B cell (primary cell): ENCODE measurements at regions not wholly inside any gene's neighbourhood (a gene's known extent, or its start where the extent isn't known, plus 50 kb on each side); places are given as distances from the start of the nearest gene placed in this dataset.

Experiments
- ATAC-seq: fragments of 200-7000 bp; cut with Tn5 transposase; one replicate; pipeline ENCODE4 v1.10.0; 2021; ENCODE audit warnings: low read depth, mild to moderate bottlenecking, moderate number of reproducible peaks, moderate library complexity
- CTCF ChIA-PET: fragments of 350-600 bp; sonication (Branson Sonifier 250); formaldehyde crosslinking; loops from one replicate; lab custom pipeline; 2021; ENCODE audit warnings: antibody characterized with exemption, inconsistent platforms; lab: Charles Lee
- POLR2A ChIA-PET: fragments of 350-600 bp; sonication (Branson Sonifier 250); formaldehyde crosslinking; loops from one replicate; lab custom pipeline; 2021; ENCODE audit warnings: antibody characterized with exemption; lab: Charles Lee
- DNase-seq: peaks from one replicate; pipeline ENCODE4 v3.0.0; 2013
- H2AFZ ChIP-seq: 2 replicates; pipeline ENCODE4 v1.6.1; 2012; ENCODE audit warnings: mild to moderate bottlenecking, low read depth, low read length; ENCODE audit not compliant: insufficient read depth, poor library complexity, severe bottlenecking
- H3K27ac ChIP-seq, 2 donors: 1 replicate in 1 of 2; 2 replicates in 1 of 2; pipeline ENCODE4 v1.5.1; 2012 to 2013; ENCODE audit warnings: low read length in 2 of 2, mild to moderate bottlenecking in 2 of 2, moderate library complexity in 1 of 2
- H3K27me3 ChIP-seq, 4 experiments: fragments of 200-600 bp in 1 of 4; sonication (generic) in 1 of 4; replicated peaks in 1 of 4; 1 replicate in 2 of 4; 2 replicates in 2 of 4; pipeline versions ENCODE4 v1.6.1 to v1.7.0; 2013 to 2016; ENCODE audit warnings: low read length in 3 of 4, mild to moderate bottlenecking in 2 of 4, mixed read lengths in 1 of 4, moderate library complexity in 1 of 4; ENCODE audit not compliant: insufficient read depth in 4 of 4, control insufficient read depth in 3 of 4; ENCODE audit errors: control extremely low read depth in 1 of 4
- H3K36me3 ChIP-seq, 2 experiments: replicated peaks in 1 of 2; 1 replicate in 1 of 2; 2 replicates in 1 of 2; pipeline versions ENCODE4 v1.6.1 to v1.7.1; 2013; ENCODE audit warnings: low read length in 1 of 2; ENCODE audit not compliant: insufficient read depth in 2 of 2, control insufficient read depth in 1 of 2; ENCODE audit errors: control extremely low read depth in 1 of 2, extremely low read depth in 1 of 2
- H3K4me1 ChIP-seq, 2 donors: fragments of 200-600 bp in 1 of 2; sonication (generic) in 1 of 2; 1 replicate in 1 of 2; 2 replicates in 1 of 2; pipeline versions ENCODE4 v1.5.1 to v1.6.1; 2013 to 2017; ENCODE audit warnings: low read length in 2 of 2; ENCODE audit not compliant: control insufficient read depth in 2 of 2, insufficient read depth in 2 of 2
- H3K4me2 ChIP-seq: replicated peaks from 2 replicates; pipeline ENCODE3; 2012; ENCODE audit warnings: mild to moderate bottlenecking, low read depth, low read length; ENCODE audit not compliant: poor library complexity, severe bottlenecking
- H3K4me3 ChIP-seq, 5 experiments: fragments of 200-600 bp in 1 of 5; sonication (generic) in 1 of 5; 1 replicate in 3 of 5; 2 replicates in 2 of 5; pipeline versions ENCODE4 v1.5.1 to v1.7.0; 2011 to 2016; ENCODE audit warnings: low read length in 4 of 5, mild to moderate bottlenecking in 4 of 5, low read depth in 2 of 5, control low read depth in 1 of 5, moderate library complexity in 1 of 5; ENCODE audit not compliant: insufficient read depth in 1 of 5; ENCODE audit errors: control extremely low read depth in 1 of 5, extremely low read depth in 1 of 5
- H3K79me2 ChIP-seq: fragments of 200-600 bp; sonication (generic); one replicate; pipeline ENCODE4 v1.6.0; 2016; ENCODE audit warnings: low read length; ENCODE audit not compliant: control insufficient read depth, insufficient read depth
- H3K9ac ChIP-seq: fragments of 200-600 bp; sonication (generic); 2 replicates; pipeline ENCODE4 v1.6.1; 2017; ENCODE audit warnings: mild to moderate bottlenecking, low read length, moderate library complexity
- H3K9me3 ChIP-seq, 3 donors: one replicate each; pipeline versions ENCODE4 v1.6.1 to v1.7.1; 2013; ENCODE audit warnings: low read length in 2 of 3; ENCODE audit not compliant: control insufficient read depth in 2 of 3, insufficient read depth in 1 of 3; ENCODE audit errors: control extremely low read depth in 1 of 3
- H4K20me1 ChIP-seq: 2 replicates; pipeline ENCODE4 v1.6.0; 2012; ENCODE audit warnings: mild to moderate bottlenecking, low read length; ENCODE audit not compliant: insufficient read depth, control insufficient read depth, poor library complexity, severe bottlenecking
- H3K27ac Mint-ChIP-seq: one replicate; pipeline ENCODE4 v1.8.0; 2021; ENCODE audit warnings: mixed read lengths
- H3K27me3 Mint-ChIP-seq: one replicate; pipeline ENCODE4 v1.8.0; 2021; ENCODE audit warnings: mixed read lengths
- H3K4me1 Mint-ChIP-seq: one replicate; pipeline ENCODE4 v1.8.0; 2021; ENCODE audit warnings: mixed read lengths
- H3K4me3 Mint-ChIP-seq: one replicate; pipeline ENCODE4 v1.8.0; 2021; ENCODE audit warnings: mixed read lengths
- H3K9me3 Mint-ChIP-seq: one replicate; pipeline ENCODE4 v1.8.0; 2022; ENCODE audit warnings: mixed read lengths; ENCODE audit not compliant: insufficient read depth
- CTCF ChIP-seq: fragments of 200-600 bp; IDR thresholded peaks from one replicate; pipeline ENCODE4 v1.8.0; 2022; ENCODE audit warnings: antibody characterized with exemption, mild to moderate bottlenecking
- EZH2 ChIP-seq: IDR thresholded peaks from 2 replicates; pipeline ENCODE4 v1.6.1; 2012; ENCODE audit warnings: borderline replicate concordance, low read depth, mild to moderate bottlenecking, moderate library complexity, low read length; ENCODE audit not compliant: insufficient read depth, poor library complexity, severe bottlenecking
- WGBS: methylation state at CpG from one replicate; pipeline ENCODE4 v1.1.5; 2013; ENCODE audit warnings: missing lambda C conversion rate; ENCODE audit not compliant: insufficient coverage; 5-methylcytosine and 5-hydroxymethylcytosine counted together
- intact Hi-C: fragments of 100-400 bp; cut with micrococcal nuclease; formaldehyde crosslinking; loops from one replicate; pipeline ENCODE4 v1.10.0; 2022

DNA sequence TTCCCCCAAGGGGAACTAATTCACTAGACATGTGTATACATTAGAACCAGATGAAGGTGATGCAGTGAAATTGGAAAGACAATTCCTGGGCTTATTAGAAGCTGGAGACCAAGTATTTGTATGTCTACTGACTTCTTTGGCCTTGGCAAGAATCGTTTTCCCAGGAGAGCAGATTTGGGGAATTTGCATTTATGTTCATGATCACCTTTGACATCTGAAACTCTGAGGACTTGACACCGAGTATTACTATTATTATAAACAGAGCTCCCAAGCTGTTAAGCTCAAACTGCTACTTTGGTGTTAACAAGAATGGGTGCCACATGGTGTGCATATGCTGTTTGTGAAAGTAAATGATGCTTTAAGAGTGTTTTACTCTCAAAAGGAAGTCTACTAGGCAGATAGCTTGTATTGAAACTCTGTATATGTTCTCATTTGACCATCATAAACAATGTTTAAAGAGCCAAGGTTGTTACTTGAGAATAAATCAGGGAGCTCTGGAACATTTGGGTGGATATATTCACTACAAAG lies 519.8 kb upstream of the GOLIM4 start:
- Histone ChIP-seq H3K27ac (no peak overlapping the region), H3K4me1 (no peaks in the 10 kb centered on the region), H3K4me3 (no peak overlapping the region), H3K36me3 (no peaks in the 10 kb centered on the region), H3K4me2 (no peak overlapping the region), H3K9me3 (no peaks in the 10 kb centered on the region), H3K79me2 (no peaks in the 10 kb centered on the region), H4K20me1 (no peaks in the 10 kb centered on the region), H3K27me3 (no peaks in the 10 kb centered on the region), H3K9ac (no peak overlapping the region), H2AFZ (no peak overlapping the region)
- Mint-ChIP-seq H3K4me1 (no peaks in the 10 kb centered on the region), H3K9me3 (no peaks in the 10 kb centered on the region), H3K27ac (no peak overlapping the region), H3K4me3 (no peak overlapping the region), H3K27me3 (peaks cover 3% of the 10 kb centered on the region)
- ATAC-seq (no peak), DNase-seq (no peak)
- TF ChIP-seq CTCF (no peak), EZH2 (no peak)
- POLR2A ChIA-PET: no interaction called here
- CTCF ChIA-PET: interaction anchor here (1.0 kb wide), 1 partner anchor 11 kb away, joined by 3 read pairs; no protein-coding TSS in a partner anchor
- intact Hi-C loops: no loop called here
- WGBS: no CpG with 5 or more reads among the region's 2 CpGs

- H3K4me2 ChIP-seq: no peak overlapping the region
- H3K4me1 Mint-ChIP-seq: no peaks in the 10 kb centered on the region
- H3K27me3 ChIP-seq: no peaks in the 10 kb centered on the region
- ChIA-PET POLR2A (no interaction called here), CTCF (no interaction called here)
- no peak overlapping the region for H3K27ac ChIP-seq
- no peak overlapping the region for H2AFZ ChIP-seq
- no peaks in the 10 kb centered on the region for H3K36me3 ChIP-seq
- no peaks in the 10 kb centered on the region for H3K9me3 ChIP-seq
- no peak overlapping the region for H3K27ac Mint-ChIP-seq
- no peak overlapping the region for H3K4me3 Mint-ChIP-seq
- no peak for DNase-seq
- H3K9me3 Mint-ChIP-seq: no peaks in the 10 kb centered on the region
- 0% methylated on average over 2 of the region's 5 CpGs for WGBS
- TF ChIP-seq EZH2: no peak
- no peak for TF ChIP-seq CTCF
- no peak overlapping the region for H3K9ac ChIP-seq
- no peaks in the 10 kb centered on the region for H4K20me1 ChIP-seq
- no peak for ATAC-seq
- H3K27me3 Mint-ChIP-seq: peaks cover 3% of the 10 kb centered on the region
- no peak overlapping the region for H3K4me3 ChIP-seq
- no peaks in the 10 kb centered on the region for H3K4me1 ChIP-seq
- H3K79me2 ChIP-seq: no peaks in the 10 kb centered on the region
- intact Hi-C loops: no loop called here
These were observed 517.4 kb upstream of the GOLIM4 start for GRCh38 chr3:168613151-168613550.
